ENCODE measurements at regions not wholly inside any gene's neighbourhood (a gene's known extent, or its start where the extent isn't known, plus 50 kb on each side); places are given as distances from the start of the nearest gene placed in this dataset.

GRCh38 chr9:89234205-89235067 lies 55.8 kb upstream of the SHC3 start:
- no peak for DNase-seq (ENCODE audit: low read depth in 4 of 4, low spot score in 3 of 4)

- no peak for DNase-seq (ENCODE audit: low read depth in 4 of 4, low spot score in 3 of 4)
Observed at GRCh38 chr9:89236955-89237573, 58.4 kb upstream of the SHC3 start.

GRCh38 chr9:89238424-89238823 lies 59.8 kb upstream of the SHC3 start:
- no peak for DNase-seq (ENCODE audit: low read depth in 4 of 4, low spot score in 3 of 4)

GRCh38 chr9:89243296-89244061 lies 64.9 kb upstream of the SHC3 start:
- DNase-seq (ENCODE audit: low read depth in 4 of 4, low spot score in 3 of 4) = no peak

GRCh38 chr9:89246840-89247239 lies 64.2 kb upstream of the CKS2 start:
- DNase-seq (ENCODE audit: low read depth in 4 of 4, low spot score in 3 of 4) = no peak

- peak in 2 of 4 donors; percentile 12 to 21 for DNase-seq (ENCODE audit: low read depth in 4 of 4, low spot score in 3 of 4)
Observed at GRCh38 chr9:89247431-89248353, 63.3 kb upstream of the CKS2 start.

- DNase-seq (ENCODE audit: low read depth in 4 of 4, low spot score in 3 of 4) = no peak
Observed at GRCh38 chr9:89249001-89249400, 62.0 kb upstream of the CKS2 start.

- DNase-seq (ENCODE audit: low read depth in 4 of 4, low spot score in 3 of 4) = peak in 2 of 4 donors; percentile 25 to 27
Observed at GRCh38 chr9:89252651-89253267, 58.2 kb upstream of the CKS2 start.

GRCh38 chr9:89254058-89254772 lies 56.8 kb upstream of the CKS2 start:
- DNase-seq (ENCODE audit: low read depth in 4 of 4, low spot score in 3 of 4) = no peak

GRCh38 chr9:89254773-89255125 lies 56.2 kb upstream of the CKS2 start:
- no peak for DNase-seq (ENCODE audit: low read depth in 4 of 4, low spot score in 3 of 4)

GRCh38 chr9:89256225-89256624 lies 54.8 kb upstream of the CKS2 start:
- DNase-seq (ENCODE audit: low read depth in 4 of 4, low spot score in 3 of 4) = no peak

- no peak for DNase-seq (ENCODE audit: low read depth in 4 of 4, low spot score in 3 of 4)
Observed at GRCh38 chr9:89256642-89257041, 54.4 kb upstream of the CKS2 start.

GRCh38 chr9:89260525-89260924 lies 50.5 kb upstream of the CKS2 start:
- DNase-seq (ENCODE audit: low read depth in 4 of 4, low spot score in 3 of 4) = no peak
